NCI-H2171 (cell line): ENCODE measurements at regions not wholly inside any gene's neighbourhood (a gene's known extent, or its start where the extent isn't known, plus 50 kb on each side); places are given as distances from the start of the nearest gene placed in this dataset.

ENCODE experiments used
- DNase-seq: peaks from one replicate; lab custom pipeline; 2025; lab: John Stamatoyannopoulos, UW

DNA sequence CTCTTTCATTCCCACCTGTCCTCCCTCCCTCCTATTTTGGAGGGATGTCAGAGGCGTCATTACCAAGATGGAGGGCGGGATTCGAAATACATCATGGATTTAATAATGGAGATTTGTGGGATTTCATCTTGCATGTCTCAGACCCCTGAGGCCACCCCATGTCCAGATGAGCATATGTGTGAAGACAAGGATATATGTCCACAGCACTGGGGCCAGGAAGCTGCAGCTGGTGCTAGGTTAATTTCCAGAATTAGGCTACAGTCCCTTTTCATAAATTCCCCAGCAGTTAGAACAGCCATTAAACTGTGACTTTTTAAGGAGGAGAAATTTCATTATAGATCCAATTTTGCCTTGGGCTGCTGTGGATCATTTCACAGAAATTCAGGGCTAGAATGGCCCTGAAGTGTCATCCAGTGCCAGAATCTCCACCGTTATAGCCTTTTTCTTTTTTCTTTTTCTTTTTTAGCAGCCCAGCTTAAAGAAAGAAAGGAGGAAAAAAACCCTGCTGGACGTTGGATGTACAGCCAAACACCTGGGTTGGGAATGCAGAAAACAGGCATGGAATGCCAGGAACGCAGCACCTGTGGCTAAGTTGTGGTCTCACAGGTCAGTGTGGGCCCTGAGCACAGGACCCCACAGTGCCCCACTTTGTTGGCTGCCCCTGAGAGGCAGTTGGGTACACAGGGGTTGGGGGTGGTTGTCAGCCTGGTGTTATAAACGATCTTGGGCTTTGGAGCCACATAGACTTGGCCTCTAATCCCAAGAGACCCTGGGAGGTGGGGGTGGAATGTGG is 50.2 kb upstream of the CXCL14 start:
- DNase-seq = no peak
